ENCODE measurements at regions not wholly inside any gene's neighbourhood (a gene's known extent, or its start where the extent isn't known, plus 50 kb on each side); places are given as distances from the start of the nearest gene placed in this dataset.

GRCh38 chr12:47433876-47434275 is 272.0 kb downstream of the RPAP3 start:
- TF ChIP-seq POLR2A (IDR thresholded peaks at IDR 0.05; ENCODE audit: low read depth, low read length): no peak
- no peak for TF ChIP-seq CTCF (conservative IDR thresholded peaks at IDR 0.05; ENCODE audit: low read depth, low read length)
- TF ChIP-seq RFX5 (IDR thresholded peaks at IDR 0.05; ENCODE audit: low read depth, low read length): no peak
- no peak for TF ChIP-seq MAZ (IDR thresholded peaks at IDR 0.05; ENCODE audit: borderline replicate concordance, low read depth, low read length)
- TF ChIP-seq RAD21 (IDR thresholded peaks at IDR 0.05; ENCODE audit: low read length): no peak
- no peak for TF ChIP-seq SMC3 (IDR thresholded peaks at IDR 0.05; ENCODE audit: low read depth, low read length)
- no peak for TF ChIP-seq RCOR1 (IDR thresholded peaks at IDR 0.05; ENCODE audit: insufficient replicate concordance, low read length)
